ENCODE measurements at regions not wholly inside any gene's neighbourhood (a gene's known extent, or its start where the extent isn't known, plus 50 kb on each side); places are given as distances from the start of the nearest gene placed in this dataset.
"Not testable (repeated sequence)": the region's sequence is repeated elsewhere in the genome, so short reads cannot be mapped to it uniquely, and the experiment has no call there.

GRCh38 chr9:62810318-62810717, 1620.5 kb downstream of the SPATA31A7 start:
- 44% methylated on average over 4 of the region's 6 CpGs for WGBS
- H3K4me1 ChIP-seq; intact Hi-C loops (cut with DNase I); H3K36me3 ChIP-seq; H3K27ac ChIP-seq (replicated peaks in 1 of 4); H3K4me3 ChIP-seq; H3K9me3 ChIP-seq: not testable (repeated sequence)
- DNase-seq (ENCODE audit: extremely low spot score) = peak; percentile 85
- H3K27me3 ChIP-seq = peaks cover 0 to 41% (median 0%) of the 10 kb centered on the region in 4 donors

GRCh38 chr9:62810811-62811315, 1621.0 kb downstream of the SPATA31A7 start:
- H3K36me3 ChIP-seq; DNase-seq (ENCODE audit: extremely low spot score); H3K4me1 ChIP-seq; intact Hi-C loops (cut with DNase I); H3K4me3 ChIP-seq; H3K9me3 ChIP-seq; H3K27ac ChIP-seq (replicated peaks in 1 of 4): not testable (repeated sequence)
- 77% methylated on average over 5 of the region's 5 CpGs for WGBS
- peaks cover 0 to 35% (median 0%) of the 10 kb centered on the region in 4 donors for H3K27me3 ChIP-seq

GRCh38 chr9:62815436-62815835, 1625.6 kb downstream of the SPATA31A7 start:
- H3K27ac ChIP-seq (replicated peaks in 1 of 4); H3K36me3 ChIP-seq; DNase-seq (ENCODE audit: extremely low spot score); H3K4me3 ChIP-seq; H3K4me1 ChIP-seq; H3K9me3 ChIP-seq; intact Hi-C loops (cut with DNase I): not testable (repeated sequence)
- 50% methylated on average over 1 of the region's 1 CpG for WGBS
- peaks cover 0 to 30% (median 2%) of the 10 kb centered on the region in 4 donors for H3K27me3 ChIP-seq

GRCh38 chr9:62816331-62816730, 1626.5 kb downstream of the SPATA31A7 start:
- H3K27ac ChIP-seq (replicated peaks in 1 of 4); intact Hi-C loops (cut with DNase I); H3K4me3 ChIP-seq; H3K9me3 ChIP-seq; H3K36me3 ChIP-seq; H3K4me1 ChIP-seq: not testable (repeated sequence)
- DNase-seq (ENCODE audit: extremely low spot score) = peak; percentile 93
- H3K27me3 ChIP-seq = peaks cover 0 to 22% (median 2%) of the 10 kb centered on the region in 4 donors

GRCh38 chr9:62817214-62817613, 1627.4 kb downstream of the SPATA31A7 start:
- 80% methylated on average over 3 of the region's 3 CpGs for WGBS
- DNase-seq (ENCODE audit: extremely low spot score); H3K27ac ChIP-seq (replicated peaks in 1 of 4); H3K4me1 ChIP-seq; H3K36me3 ChIP-seq; intact Hi-C loops (cut with DNase I); H3K9me3 ChIP-seq; H3K4me3 ChIP-seq: not testable (repeated sequence)
- H3K27me3 ChIP-seq = peaks cover 0 to 22% (median 2%) of the 10 kb centered on the region in 4 donors

- H3K27ac ChIP-seq (replicated peaks in 1 of 4); H3K4me1 ChIP-seq; H3K36me3 ChIP-seq; H3K27me3 ChIP-seq; intact Hi-C loops (cut with DNase I); H3K4me3 ChIP-seq; H3K9me3 ChIP-seq; DNase-seq (ENCODE audit: extremely low spot score): not testable (repeated sequence)
- WGBS = 47% methylated on average over 3 of the region's 3 CpGs
Measured at GRCh38 chr9:62822185-62822584, 1632.3 kb downstream of the SPATA31A7 start.

- H3K36me3 ChIP-seq; H3K4me3 ChIP-seq; H3K4me1 ChIP-seq; H3K27ac ChIP-seq (replicated peaks in 1 of 4); DNase-seq (ENCODE audit: extremely low spot score); intact Hi-C loops (cut with DNase I); H3K9me3 ChIP-seq: not testable (repeated sequence)
- WGBS = 68% methylated on average over 1 of the region's 2 CpGs
- H3K27me3 ChIP-seq = peaks cover 0 to 34% (median 4%) of the 10 kb centered on the region in 4 donors
Measured at GRCh38 chr9:62827957-62828907, 1638.4 kb downstream of the SPATA31A7 start.

GRCh38 chr9:62830829-62831459, 1641.1 kb downstream of the SPATA31A7 start:
- intact Hi-C loops (cut with DNase I); H3K36me3 ChIP-seq; H3K27ac ChIP-seq (replicated peaks in 1 of 4); H3K4me3 ChIP-seq; H3K4me1 ChIP-seq; H3K9me3 ChIP-seq: not testable (repeated sequence)
- DNase-seq (ENCODE audit: extremely low spot score) = peak; percentile 91
- H3K27me3 ChIP-seq = peaks cover 0 to 39% (median 6%) of the 10 kb centered on the region in 4 donors
- WGBS = 19% methylated on average over 27 of the region's 27 CpGs

GRCh38 chr9:62833323-62834200, 1643.7 kb downstream of the SPATA31A7 start:
- H3K36me3 ChIP-seq; intact Hi-C loops (cut with DNase I); H3K4me3 ChIP-seq; H3K27ac ChIP-seq (replicated peaks in 1 of 4); H3K9me3 ChIP-seq; DNase-seq (ENCODE audit: extremely low spot score): not testable (repeated sequence)
- WGBS = 36% methylated on average over 19 of the region's 33 CpGs
- H3K4me1 ChIP-seq = peaks cover 9 to 16% (median 15%) of the 10 kb centered on the region in 4 donors
- peaks cover 0 to 41% (median 9%) of the 10 kb centered on the region in 4 donors for H3K27me3 ChIP-seq

GRCh38 chr9:62837254-62837911, 1647.5 kb downstream of the SPATA31A7 start:
- intact Hi-C loops (cut with DNase I); H3K9me3 ChIP-seq; DNase-seq (ENCODE audit: extremely low spot score); H3K36me3 ChIP-seq: not testable (repeated sequence)
- peak overlapping the region; percentile 49 to 58 (median 50) for H3K4me3 ChIP-seq
- peak overlapping the region in 1 of 4 donors; percentile 55 for H3K27ac ChIP-seq (replicated peaks in 1 of 4)
- peaks cover 0 to 29% (median 4%) of the 10 kb centered on the region in 4 donors for H3K27me3 ChIP-seq
- 9% methylated on average over 30 of the region's 50 CpGs for WGBS
- peaks cover 9 to 16% (median 15%) of the 10 kb centered on the region in 4 donors for H3K4me1 ChIP-seq
